Heart right ventricle (tissue), 16 donors: ENCODE measurements at regions not wholly inside any gene's neighbourhood (a gene's known extent, or its start where the extent isn't known, plus 50 kb on each side); places are given as distances from the start of the nearest gene placed in this dataset.

Experiments
- ATAC-seq, 8 donors: fragments of 200-7000 bp; cut with Tn5 transposase; one replicate each; pipeline ENCODE4 v1.9.1; 2020; ENCODE audit warnings: mild to moderate bottlenecking in 8 of 8, moderate library complexity in 8 of 8, moderate number of reproducible peaks in 1 of 8
- DNase-seq, 2 donors: peaks; one replicate each; pipeline ENCODE4 v3.0.0-alpha.2; 2020
- H3K27ac ChIP-seq, 10 donors: fragments of 200-600 bp; sonication (generic) in 2 of 10; one replicate each; pipeline versions ENCODE4 v1.5.0 to v1.8.0; 2020 to 2022; ENCODE audit warnings: mild to moderate bottlenecking in 3 of 10
- H3K27me3 ChIP-seq, 7 donors: fragments of 200-600 bp; one replicate each; pipeline ENCODE4 v1.8.0; 2021 to 2022; ENCODE audit warnings: mild to moderate bottlenecking in 2 of 7
- H3K36me3 ChIP-seq, 9 donors: fragments of 200-600 bp; sonication (generic) in 1 of 9; one replicate each; pipeline versions ENCODE4 v1.5.0 to v1.8.0; 2020 to 2022; ENCODE audit warnings: mild to moderate bottlenecking in 2 of 9
- H3K4me1 ChIP-seq, 9 donors: fragments of 200-600 bp; sonication (generic) in 1 of 9; one replicate each; pipeline versions ENCODE4 v1.5.0 to v1.8.0; 2020 to 2022; ENCODE audit warnings: mild to moderate bottlenecking in 4 of 9
- H3K4me3 ChIP-seq, 10 donors: fragments of 200-600 bp; sonication (generic) in 2 of 10; one replicate each; pipeline versions ENCODE4 v1.5.0 to v1.8.0; 2020 to 2022; ENCODE audit warnings: mild to moderate bottlenecking in 7 of 10, moderate library complexity in 2 of 10
- H3K9me3 ChIP-seq, 11 donors: fragments of 200-600 bp in 10 of 11; sonication (generic) in 2 of 11; one replicate each; pipeline versions ENCODE4 v1.5.0 to v1.8.0; 2013 to 2022; ENCODE audit warnings: mild to moderate bottlenecking in 2 of 11, control low read depth in 1 of 11, moderate library complexity in 1 of 11
- WGBS, 2 donors: extraction: QIAGEN DNeasy Blood & Tissue Kit; methylation state at CpG; one replicate each; pipeline ENCODE4 v1.1.7; 2013; ENCODE audit warnings: inconsistent platforms in 1 of 2; 5-methylcytosine and 5-hydroxymethylcytosine counted together
- intact Hi-C, 10 donors: fragments of 100-400 bp; cut with DNase I; formaldehyde crosslinking; loops; one replicate each; pipeline versions ENCODE4 v1.11.1 to v1.14.2; 2022
- TF ChIP-seq, protein P1 (sequence below), 9 donors: fragments of 200-600 bp; sonication (generic) in 2 of 9; IDR thresholded peaks; one replicate each; pipeline versions ENCODE4 v1.5.0 to v1.8.0; 2021 to 2022; ENCODE audit warnings: antibody characterized with exemption in 9 of 9, mild to moderate bottlenecking in 5 of 9, moderate library complexity in 1 of 9
- donor health status: Arrhythmogenic right ventricular cardiomyopathy.
- donor health status: ischemic (EF 13 %, LVEDD 7.1; RV severe dilation, severe dysfunction).
- donor health status: healthy with polysubstance abuse.
- donor health status: DM: no; HTN: yes; CAD: no.
- donor health status: DM: no; HTN: no; CAD: no.
- donor health status: ischemic (EF 25% LVEDD 6.9; RV normal size, moderate dysfunction).
- donor health status: ischemic (EF 25% LVEDD 5.7; RV mildly dilated, moderate dysfunction).
- donor health status: healthy.
- donor health status: DM: yes; HTN: yes; CAD: no.
- donor health status: Ischemic cardiomyopathy.
- donor health status: ischemic (EF 35%, LVEDD 5.7; RV mildly dilated, moderate dysfunction).
- donor health status: nonischemic (EF 11% LVEDD 7.7; RV severe dilation, severe dysfunction).
- donor health status: DM: yes; HTN: yes; CAD: no.
- donor health status: PGD.
- donor health status: ischemic (EF 29% LVEDD 5.4; RV normal size, mild dysfunction).
- donor health status: nonischemic (EF 23%, LVEDD 6.1; RV moderate dilation, normal function).

- H3K27me3 ChIP-seq: peaks cover 0 to 9% (median 0%) of the 10 kb centered on the region in 7 donors
- intact Hi-C loops: no loop called here
- no peaks in the 10 kb centered on the region for H3K4me1 ChIP-seq
- H3K4me3 ChIP-seq: no peak overlapping the region
- 56 to 69% methylated on average over 3 of the region's 3 CpGs for WGBS, 2 donors
- no peak for ATAC-seq
- no peaks in the 10 kb centered on the region for H3K36me3 ChIP-seq
- TF ChIP-seq, protein P1, sequence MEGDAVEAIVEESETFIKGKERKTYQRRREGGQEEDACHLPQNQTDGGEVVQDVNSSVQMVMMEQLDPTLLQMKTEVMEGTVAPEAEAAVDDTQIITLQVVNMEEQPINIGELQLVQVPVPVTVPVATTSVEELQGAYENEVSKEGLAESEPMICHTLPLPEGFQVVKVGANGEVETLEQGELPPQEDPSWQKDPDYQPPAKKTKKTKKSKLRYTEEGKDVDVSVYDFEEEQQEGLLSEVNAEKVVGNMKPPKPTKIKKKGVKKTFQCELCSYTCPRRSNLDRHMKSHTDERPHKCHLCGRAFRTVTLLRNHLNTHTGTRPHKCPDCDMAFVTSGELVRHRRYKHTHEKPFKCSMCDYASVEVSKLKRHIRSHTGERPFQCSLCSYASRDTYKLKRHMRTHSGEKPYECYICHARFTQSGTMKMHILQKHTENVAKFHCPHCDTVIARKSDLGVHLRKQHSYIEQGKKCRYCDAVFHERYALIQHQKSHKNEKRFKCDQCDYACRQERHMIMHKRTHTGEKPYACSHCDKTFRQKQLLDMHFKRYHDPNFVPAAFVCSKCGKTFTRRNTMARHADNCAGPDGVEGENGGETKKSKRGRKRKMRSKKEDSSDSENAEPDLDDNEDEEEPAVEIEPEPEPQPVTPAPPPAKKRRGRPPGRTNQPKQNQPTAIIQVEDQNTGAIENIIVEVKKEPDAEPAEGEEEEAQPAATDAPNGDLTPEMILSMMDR (IDR thresholded peaks at IDR 0.05): no peak
- DNase-seq: no peak
- H3K27ac ChIP-seq: no peak overlapping the region
- H3K9me3 ChIP-seq: peaks cover 0 to 11% (median 0%) of the 10 kb centered on the region in 11 donors
Measured at GRCh38 chr15:53210653-53211052, 420.5 kb upstream of the ONECUT1 start.

- ATAC-seq (no peak), DNase-seq (no peak)
- Histone ChIP-seq H3K4me1 (no peaks in the 10 kb centered on the region), H3K27ac (no peak overlapping the region), H3K27me3 (peaks cover 0 to 9% (median 0%) of the 10 kb centered on the region in 7 donors), H3K4me3 (no peak overlapping the region), H3K36me3 (no peaks in the 10 kb centered on the region), H3K9me3 (peaks cover 0 to 13% (median 0%) of the 10 kb centered on the region in 11 donors)
- 82 to 86% methylated on average over 9 of the region's 9 CpGs for WGBS, 2 donors
- intact Hi-C loops: no loop called here
- TF ChIP-seq, protein P1 (IDR thresholded peaks at IDR 0.05): no peak
Measured at GRCh38 chr15:53209396-53210042, 419.4 kb upstream of the ONECUT1 start.

DNA sequence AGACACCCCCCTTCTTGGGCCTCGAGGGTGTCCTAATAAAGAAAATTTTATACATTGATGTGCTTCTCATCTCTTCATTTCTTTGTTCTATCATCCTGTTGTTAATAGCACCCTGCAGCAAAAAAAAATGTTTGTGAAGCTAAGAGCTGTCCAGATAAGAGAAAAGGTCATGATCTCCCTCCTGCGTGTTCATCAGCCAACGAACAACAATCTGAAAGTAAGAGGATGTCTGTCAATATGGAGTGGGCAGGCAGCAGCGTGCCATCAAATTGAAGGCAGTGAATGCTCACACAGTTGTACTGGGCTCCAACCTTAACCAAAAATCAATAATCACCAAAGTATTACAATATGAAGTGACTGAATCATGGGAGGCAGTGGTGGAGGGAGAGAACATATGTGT lies 418.6 kb upstream of the ONECUT1 start:
- intact Hi-C loops: no loop called here

GRCh38 chr15:53203454-53203853 lies 413.3 kb upstream of the ONECUT1 start:
- no peak for ATAC-seq
- intact Hi-C loops: no loop called here
- Histone ChIP-seq H3K27ac (no peak overlapping the region), H3K4me3 (no peak overlapping the region), H3K4me1 (no peaks in the 10 kb centered on the region), H3K9me3 (peaks cover 0 to 13% (median 0%) of the 10 kb centered on the region in 11 donors), H3K27me3 (peaks cover 0 to 6% (median 0%) of the 10 kb centered on the region in 7 donors), H3K36me3 (no peaks in the 10 kb centered on the region)
- 36 to 43% methylated on average over 4 of the region's 4 CpGs for WGBS, 2 donors
- TF ChIP-seq, protein P1 (IDR thresholded peaks at IDR 0.05): no peak
- DNase-seq: no peak

More for the DNA sequence above, 418.6 kb upstream of the ONECUT1 start:
- H3K4me1 ChIP-seq: no peaks in the 10 kb centered on the region
- no peak overlapping the region for H3K27ac ChIP-seq
- H3K9me3 ChIP-seq: peaks cover 0 to 13% (median 0%) of the 10 kb centered on the region in 11 donors
- peaks cover 0 to 8% (median 0%) of the 10 kb centered on the region in 7 donors for H3K27me3 ChIP-seq
- no peak overlapping the region for H3K4me3 ChIP-seq
- H3K36me3 ChIP-seq: no peaks in the 10 kb centered on the region
- ATAC-seq (no peak), DNase-seq (no peak)
- TF ChIP-seq, protein P1 (IDR thresholded peaks at IDR 0.05): no peak
- WGBS, 2 donors: 28 to 33% methylated on average over 4 of the region's 4 CpGs
